ENCODE measurements at regions not wholly inside any gene's neighbourhood (a gene's known extent, or its start where the extent isn't known, plus 50 kb on each side); places are given as distances from the start of the nearest gene placed in this dataset.

GRCh38 chr2:83370419-83370762 is 1088.7 kb downstream of the SUCLG1 start:
- TF ChIP-seq CTCF (IDR thresholded peaks at IDR 0.05; ENCODE audit: borderline replicate concordance, extremely low read depth, low read length, poor library complexity, severe bottlenecking): no peak
- no peak for TF ChIP-seq EZH2 (IDR thresholded peaks at IDR 0.05; ENCODE audit: borderline replicate concordance, low read depth, low read length, severe bottlenecking)
